Kidney (tissue), 13 donors: ENCODE measurements at regions not wholly inside any gene's neighbourhood (a gene's known extent, or its start where the extent isn't known, plus 50 kb on each side); places are given as distances from the start of the nearest gene placed in this dataset.

ENCODE experiments used
- DNase-seq, 5 donors: peaks; one replicate each; pipeline ENCODE4 v3.0.0-alpha.2; 2013 to 2020
- FAIRE-seq: peaks from 2 replicates; lab custom pipeline; 2012; peaks lifted over from hg19 to GRCh38; lab: Jason Lieb, UNC
- H3K27ac ChIP-seq, 2 donors: one replicate each; pipeline ENCODE4 v1.7.0; 2013; ENCODE audit warnings: low read depth in 2 of 2, low read length in 2 of 2, inconsistent platforms in 1 of 2
- H3K27me3 ChIP-seq: one replicate; pipeline ENCODE4 v1.7.1; 2013; ENCODE audit warnings: low read length, inconsistent platforms; ENCODE audit not compliant: control insufficient read depth, insufficient read depth
- H3K36me3 ChIP-seq, 3 donors: one replicate each; pipeline versions ENCODE4 v1.7.0 to v1.7.1; 2013; ENCODE audit warnings: low read length in 3 of 3, control low read depth in 1 of 3, inconsistent platforms in 1 of 3; ENCODE audit not compliant: insufficient read depth in 3 of 3, control insufficient read depth in 2 of 3
- H3K4me1 ChIP-seq, 3 donors: one replicate each; pipeline versions ENCODE4 v1.7.0 to v1.7.1; 2013; ENCODE audit warnings: low read length in 3 of 3, inconsistent platforms in 1 of 3, low read depth in 1 of 3; ENCODE audit not compliant: control insufficient read depth in 2 of 3, insufficient read depth in 2 of 3
- H3K4me3 ChIP-seq, 3 donors: one replicate each; pipeline versions ENCODE4 v1.7.0 to v1.8.1; 2013; ENCODE audit warnings: low read length in 3 of 3, control low read depth in 1 of 3, inconsistent platforms in 1 of 3
- H3K9ac ChIP-seq, 3 donors: one replicate each; pipeline versions ENCODE4 v1.7.0 to v1.7.1; 2013; ENCODE audit warnings: low read length in 3 of 3, control low read depth in 1 of 3, inconsistent platforms in 1 of 3
- H3K9me3 ChIP-seq, 3 donors: one replicate each; pipeline versions ENCODE4 v1.7.0 to v1.7.1; 2013; ENCODE audit warnings: low read length in 3 of 3, control low read depth in 1 of 3, inconsistent platforms in 1 of 3; ENCODE audit not compliant: control insufficient read depth in 2 of 3, insufficient read depth in 1 of 3
- CTCF ChIP-seq: IDR thresholded peaks from 3 replicates; pipeline ENCODE4 v1.5.1; 2012; ENCODE audit warnings: mild to moderate bottlenecking, moderate library complexity, borderline replicate concordance; ENCODE audit not compliant: insufficient read depth; ENCODE audit errors: extremely low read depth
- intact Hi-C: fragments of 100-400 bp; cut with DNase I; formaldehyde crosslinking; loops from one replicate; pipeline ENCODE4 v1.11.1; 2022
- donor health status: control.
- donor health status: control.
- donor health status: control.
- donor health status: control.
- donor health status: control.
- donor health status: DM: yes; HTN: yes; CAD: no.
- donor health status: Normal renal cell carcinoma (clear cell type).

GRCh38 chr7:54964136-54964535 lies 54.7 kb upstream of the EGFR start:
- no peaks in the 10 kb centered on the region for H3K27me3 ChIP-seq
- H3K9me3 ChIP-seq = no peaks in the 10 kb centered on the region
- no peak overlapping the region for H3K4me3 ChIP-seq
- no peak overlapping the region for H3K9ac ChIP-seq
- no peak overlapping the region for H3K27ac ChIP-seq
- peaks cover 0 to 2% (median 0%) of the 10 kb centered on the region in 3 donors for H3K4me1 ChIP-seq
- TF ChIP-seq CTCF = no peak
- intact Hi-C loops = no loop called here
- no peaks in the 10 kb centered on the region for H3K36me3 ChIP-seq
- DNase-seq (no peak), FAIRE-seq (no peak)

GRCh38 chr7:54967377-54967776 lies 51.4 kb upstream of the EGFR start:
- Histone ChIP-seq H3K36me3 (no peaks in the 10 kb centered on the region), H3K27me3 (no peaks in the 10 kb centered on the region), H3K27ac (no peak overlapping the region), H3K9me3 (no peaks in the 10 kb centered on the region), H3K4me1 (peaks cover 0 to 2% (median 0%) of the 10 kb centered on the region in 3 donors), H3K4me3 (no peak overlapping the region), H3K9ac (no peak overlapping the region)
- intact Hi-C loops = no loop called here
- FAIRE-seq (no peak), DNase-seq (peak in 2 of 5 donors; percentile 30 to 57)
- TF ChIP-seq CTCF = no peak

- no peak for TF ChIP-seq CTCF
- Histone ChIP-seq H3K27me3 (no peaks in the 10 kb centered on the region), H3K4me1 (peaks cover 0 to 2% (median 0%) of the 10 kb centered on the region in 3 donors), H3K27ac (no peak overlapping the region), H3K9me3 (peaks cover 0 to 1% (median 0%) of the 10 kb centered on the region in 3 donors), H3K36me3 (no peaks in the 10 kb centered on the region), H3K9ac (no peak overlapping the region), H3K4me3 (no peak overlapping the region)
- no peak for DNase-seq
- FAIRE-seq = no peak
- intact Hi-C loops = no loop called here
Observed at GRCh38 chr7:54968018-54968417, 50.8 kb upstream of the EGFR start.
